ENCODE measurements at regions not wholly inside any gene's neighbourhood (a gene's known extent, or its start where the extent isn't known, plus 50 kb on each side); places are given as distances from the start of the nearest gene placed in this dataset.
"Not testable (repeated sequence)": the region's sequence is repeated elsewhere in the genome, so short reads cannot be mapped to it uniquely, and the experiment has no call there.

GRCh38 chr20:55678970-55679667 is 326.2 kb downstream of the CBLN4 start:
- no peak for DNase-seq

- no peak for DNase-seq
These were observed 327.2 kb downstream of the CBLN4 start for GRCh38 chr20:55678126-55678525.

GRCh38 chr20:55677011-55677410 is 328.3 kb downstream of the CBLN4 start:
- no peak for DNase-seq

GRCh38 chr20:55676097-55676496 is 329.2 kb downstream of the CBLN4 start:
- no peak for DNase-seq

- no peak for DNase-seq
These were observed 336.7 kb downstream of the CBLN4 start for GRCh38 chr20:55668631-55669030.

GRCh38 chr20:55667955-55668354 is 337.4 kb downstream of the CBLN4 start:
- no peak for DNase-seq

GRCh38 chr20:55667024-55667423 is 338.3 kb downstream of the CBLN4 start:
- DNase-seq: no peak

GRCh38 chr20:55656231-55656775 is 349.0 kb downstream of the CBLN4 start:
- DNase-seq: no peak

GRCh38 chr20:55650657-55651360 is 354.5 kb downstream of the CBLN4 start:
- no peak for DNase-seq

GRCh38 chr20:55649254-55649653 is 356.1 kb downstream of the CBLN4 start:
- DNase-seq: no peak

GRCh38 chr20:55646851-55647250 is 358.5 kb downstream of the CBLN4 start:
- no peak for DNase-seq

GRCh38 chr20:55641497-55641896 is 363.8 kb downstream of the CBLN4 start:
- no peak for DNase-seq

GRCh38 chr20:55635870-55636269 is 369.4 kb downstream of the CBLN4 start:
- DNase-seq: no peak

GRCh38 chr20:55632592-55632991 is 372.7 kb downstream of the CBLN4 start:
- no peak for DNase-seq

GRCh38 chr20:55629143-55629542 is 376.2 kb downstream of the CBLN4 start:
- DNase-seq: not testable (repeated sequence)

GRCh38 chr20:55626716-55627115 is 378.6 kb downstream of the CBLN4 start:
- DNase-seq: no peak

GRCh38 chr20:55616367-55616766 is 389.0 kb downstream of the CBLN4 start:
- no peak for DNase-seq

- DNase-seq: no peak
These were observed 389.5 kb downstream of the CBLN4 start for GRCh38 chr20:55615818-55616217.

- DNase-seq: no peak
These were observed 391.0 kb downstream of the CBLN4 start for GRCh38 chr20:55614220-55614757.

- DNase-seq: no peak
These were observed 394.6 kb downstream of the CBLN4 start for GRCh38 chr20:55610756-55611155.

- DNase-seq: no peak
These were observed 399.7 kb downstream of the CBLN4 start for GRCh38 chr20:55605594-55605993.

- DNase-seq: no peak
These were observed 407.8 kb downstream of the CBLN4 start for GRCh38 chr20:55597526-55597925.

GRCh38 chr20:55596431-55596830 is 408.9 kb downstream of the CBLN4 start:
- DNase-seq: no peak

GRCh38 chr20:55592866-55593265 is 412.5 kb downstream of the CBLN4 start:
- no peak for DNase-seq

Data from hindlimb muscle (tissue), 1 donor.